LoVo (cell line): ENCODE measurements at regions not wholly inside any gene's neighbourhood (a gene's known extent, or its start where the extent isn't known, plus 50 kb on each side); places are given as distances from the start of the nearest gene placed in this dataset.
"Not testable (repeated sequence)": the region's sequence is repeated elsewhere in the genome, so short reads cannot be mapped to it uniquely, and the experiment has no call there.

ENCODE experiments used
- DNase-seq: peaks from one replicate; pipeline ENCODE4 v3.0.0-alpha.2; 2016; ENCODE audit warnings: low spot score

- no peak for DNase-seq
These were observed 872.8 kb downstream of the DACH1 start for GRCh38 chr13:70994191-70994590.

DNA sequence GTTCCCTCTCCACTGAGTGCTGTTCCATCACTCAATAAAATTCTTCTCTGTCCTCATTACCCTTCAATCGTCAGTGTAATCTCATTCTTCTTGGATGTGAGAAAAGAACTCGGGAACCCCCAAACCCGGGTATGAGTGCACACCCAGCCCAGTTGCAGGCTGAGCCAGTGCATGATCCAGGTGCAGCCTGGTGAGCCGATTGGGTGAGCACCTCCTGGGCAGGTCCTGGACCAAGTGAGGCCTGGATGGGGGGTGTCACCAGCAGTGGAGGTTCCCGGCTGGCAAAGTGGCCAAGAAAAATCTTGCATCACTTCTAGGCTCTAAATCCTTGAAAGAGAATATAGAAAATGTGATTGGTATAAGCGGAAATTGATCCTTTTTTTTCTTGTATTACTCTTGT is 878.8 kb upstream of the KLHL1 start:
- no peak for DNase-seq

DNA sequence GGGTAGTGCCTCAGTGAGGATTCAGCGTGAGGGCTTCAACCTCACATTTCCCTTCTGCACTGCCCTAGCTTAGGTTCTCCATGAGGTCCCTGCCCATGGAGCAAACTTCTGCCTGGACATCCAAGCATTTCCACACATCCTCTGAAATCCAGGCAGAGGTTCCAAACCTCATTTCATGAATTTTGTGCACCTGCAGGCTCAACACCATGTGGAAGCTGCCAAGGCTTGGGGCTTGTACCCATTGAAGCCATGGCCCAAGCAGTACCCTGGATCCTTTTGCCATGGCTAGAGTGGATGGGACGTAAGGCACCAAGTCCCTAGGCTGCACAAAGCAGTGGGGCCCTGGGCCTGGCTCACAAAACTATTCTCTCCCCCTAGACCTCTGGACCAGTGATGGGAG is 877.1 kb upstream of the KLHL1 start:
- DNase-seq, result no peak

DNA sequence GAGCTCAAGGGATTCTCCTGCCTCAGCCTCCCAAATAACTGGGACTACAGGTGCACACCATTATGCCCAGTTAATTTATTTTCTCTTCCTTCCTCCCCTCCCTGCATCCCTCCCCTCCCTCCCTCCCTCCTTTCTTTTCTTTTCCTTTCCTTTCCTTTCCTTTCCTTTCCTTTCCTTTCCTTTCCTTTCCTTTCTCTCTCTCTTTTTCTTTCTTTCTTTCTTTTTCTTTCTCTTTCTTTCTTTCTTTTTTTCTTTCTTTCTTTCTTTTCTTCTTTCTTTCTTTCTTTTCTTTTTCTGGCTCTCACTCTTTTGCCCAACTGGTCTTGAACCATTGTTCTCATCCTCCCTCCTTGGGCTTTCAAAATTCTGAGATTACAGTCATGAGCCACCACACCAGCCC is 873.0 kb upstream of the KLHL1 start:
- not testable (repeated sequence) for DNase-seq

- DNase-seq, result no peak
These were observed 861.1 kb upstream of the KLHL1 start for GRCh38 chr13:70969321-70969720.

DNA sequence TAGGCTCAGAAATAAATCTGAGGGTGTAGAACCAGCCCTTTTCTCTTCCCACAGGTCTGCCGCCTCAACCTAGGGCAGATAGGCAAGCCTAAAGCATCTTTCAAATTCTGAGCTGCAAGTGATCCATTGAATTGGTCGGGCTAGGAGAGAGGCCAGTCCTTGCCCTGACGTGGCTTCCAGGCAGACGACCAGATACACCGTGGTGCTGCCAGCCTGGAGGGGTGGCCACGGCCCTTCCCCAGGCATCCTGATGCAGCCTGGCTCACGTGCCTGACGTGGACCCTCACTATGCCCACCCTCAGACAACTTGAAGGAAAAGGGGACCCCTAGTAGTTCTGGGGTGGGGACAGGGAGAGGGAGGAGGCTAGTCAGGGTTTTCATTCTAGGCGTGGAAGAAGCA is 859.3 kb upstream of the KLHL1 start:
- DNase-seq, result no peak

GRCh38 chr13:70964874-70965273 is 856.6 kb upstream of the KLHL1 start:
- no peak for DNase-seq

- no peak for DNase-seq
These were observed 855.9 kb upstream of the KLHL1 start for GRCh38 chr13:70964124-70964523.

DNA sequence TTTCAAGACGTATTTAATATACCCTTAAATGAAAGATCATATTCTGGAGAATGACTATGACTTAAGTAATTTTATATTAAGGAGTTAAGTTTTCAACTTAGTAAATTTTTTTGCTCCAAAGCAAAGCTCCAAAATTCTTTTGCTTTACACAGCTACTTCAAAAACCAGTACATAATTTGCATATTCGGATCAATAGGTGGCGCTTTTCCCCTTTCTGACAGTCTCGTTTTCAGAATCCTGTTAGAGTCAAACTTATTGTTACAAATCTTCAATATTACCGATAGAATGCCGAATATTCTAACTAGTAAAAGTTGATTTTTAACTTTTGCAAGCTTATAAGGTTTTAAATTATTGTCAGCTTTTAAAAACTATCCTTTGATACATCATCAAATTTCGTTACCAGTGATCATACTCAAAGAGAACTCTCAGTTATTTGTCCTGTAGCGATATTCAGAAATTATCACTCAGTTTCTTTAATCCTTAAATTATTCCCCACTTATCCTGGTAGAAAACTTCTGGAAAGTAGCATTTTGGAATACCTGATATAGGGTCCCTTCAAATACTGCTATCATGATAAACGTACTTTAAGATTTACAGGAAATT is 852.7 kb upstream of the KLHL1 start:
- peak; percentile 44 for DNase-seq

- no peak for DNase-seq
These were observed 851.0 kb upstream of the KLHL1 start for GRCh38 chr13:70959035-70959775.

DNA sequence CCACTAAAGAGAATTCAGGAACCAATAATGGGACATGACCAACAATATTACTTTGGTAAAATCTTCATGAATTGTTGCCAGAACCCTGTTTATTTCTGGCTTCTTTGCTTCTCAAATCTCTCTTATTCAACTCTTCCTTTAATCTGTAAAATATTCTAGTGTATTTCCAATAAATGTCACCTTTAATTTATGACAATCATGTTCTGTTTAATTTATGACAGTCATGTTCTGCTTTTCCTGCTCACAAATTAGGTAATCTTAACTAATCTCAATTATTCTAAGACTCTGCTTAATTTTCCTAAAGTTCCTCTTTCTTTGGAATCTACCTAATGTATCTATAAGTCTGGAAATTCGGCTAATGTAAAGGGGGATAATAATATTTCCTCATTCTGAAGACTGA is 847.6 kb upstream of the KLHL1 start:
- no peak for DNase-seq

- no peak for DNase-seq
These were observed 842.4 kb upstream of the KLHL1 start for GRCh38 chr13:70950664-70951063.

- DNase-seq, result no peak
These were observed 837.3 kb upstream of the KLHL1 start for GRCh38 chr13:70945506-70945905.

DNA sequence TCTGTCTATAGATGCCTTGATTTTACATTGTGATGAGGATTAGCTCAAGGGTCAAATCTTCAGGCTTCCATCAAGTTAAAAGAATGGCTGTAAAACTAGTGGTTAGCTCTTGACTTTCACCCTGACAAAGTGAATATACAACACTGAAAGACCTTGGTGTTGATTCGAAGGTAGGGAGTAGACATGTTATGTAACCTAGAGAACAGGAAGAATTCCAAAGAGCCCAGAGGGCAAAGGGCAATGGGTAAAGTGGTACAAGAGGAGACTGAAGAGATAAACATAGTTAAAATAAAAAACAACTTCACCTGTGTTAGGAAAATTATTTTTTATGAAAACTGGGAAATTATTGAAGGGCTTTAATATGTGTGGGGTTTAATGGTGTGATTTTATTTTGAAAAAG is 833.2 kb upstream of the KLHL1 start:
- DNase-seq, result no peak

DNA sequence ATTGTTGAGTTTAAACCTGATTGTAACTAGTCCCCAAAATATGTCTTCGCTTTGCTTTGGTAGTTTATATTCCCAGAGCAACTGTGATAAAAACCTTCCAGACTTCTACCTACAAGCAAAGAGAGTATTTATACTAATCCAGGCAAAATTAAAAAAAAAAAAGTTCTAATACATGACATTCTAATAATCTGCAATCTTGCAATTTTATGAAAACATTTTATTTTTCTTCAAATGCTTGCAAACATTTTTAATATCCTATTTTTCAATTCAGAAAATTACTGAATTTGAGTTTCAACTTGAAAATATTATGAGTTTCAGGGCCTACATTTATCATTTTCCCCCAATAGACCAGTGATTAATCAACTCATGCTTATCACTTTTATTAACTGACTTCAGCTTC is 830.2 kb upstream of the KLHL1 start:
- no peak for DNase-seq

DNA sequence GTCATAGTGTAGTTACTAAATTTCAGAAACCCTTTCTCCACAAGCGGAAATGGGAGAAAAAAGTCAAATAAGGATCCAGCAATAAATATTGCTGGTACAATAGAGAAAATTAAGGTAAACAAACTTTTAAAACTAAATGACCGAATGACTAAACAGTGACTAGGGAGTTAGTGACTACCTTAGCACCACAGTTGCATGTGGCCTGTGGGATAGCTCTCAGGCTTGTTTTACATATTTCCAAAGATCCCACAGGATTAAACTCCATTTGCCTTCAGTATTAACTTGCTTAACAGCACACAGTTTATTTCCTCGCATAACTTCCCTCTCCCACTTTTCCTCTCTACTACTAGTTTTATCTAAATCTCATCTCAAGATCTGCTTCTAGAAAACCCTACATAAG is 824.3 kb upstream of the KLHL1 start:
- DNase-seq, result no peak

GRCh38 chr13:70923863-70924752 is 815.9 kb upstream of the KLHL1 start:
- no peak for DNase-seq

DNA sequence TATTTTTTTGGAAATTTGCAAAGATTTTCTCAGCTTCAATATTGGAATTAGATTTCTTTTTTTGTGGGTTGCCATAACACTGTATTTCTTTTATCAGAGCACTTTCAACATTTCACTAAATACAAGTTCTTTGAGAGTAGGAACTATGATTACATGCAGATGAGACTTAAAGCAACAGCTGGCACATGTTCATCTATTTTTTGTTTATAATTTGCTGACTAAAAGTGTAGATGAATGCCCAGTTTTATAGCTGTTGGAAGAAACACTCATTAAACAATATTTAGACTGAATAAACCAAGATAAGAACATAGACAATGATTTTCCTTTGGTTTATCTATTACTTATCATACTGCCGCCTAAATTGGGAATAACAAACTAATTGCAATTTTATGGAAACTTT is 803.0 kb upstream of the KLHL1 start:
- no peak for DNase-seq

GRCh38 chr13:70908795-70909194 is 800.5 kb upstream of the KLHL1 start:
- DNase-seq, result no peak

- DNase-seq, result no peak
These were observed 796.8 kb upstream of the KLHL1 start for GRCh38 chr13:70905035-70905434.

- no peak for DNase-seq
These were observed 787.9 kb upstream of the KLHL1 start for GRCh38 chr13:70896136-70896535.

DNA sequence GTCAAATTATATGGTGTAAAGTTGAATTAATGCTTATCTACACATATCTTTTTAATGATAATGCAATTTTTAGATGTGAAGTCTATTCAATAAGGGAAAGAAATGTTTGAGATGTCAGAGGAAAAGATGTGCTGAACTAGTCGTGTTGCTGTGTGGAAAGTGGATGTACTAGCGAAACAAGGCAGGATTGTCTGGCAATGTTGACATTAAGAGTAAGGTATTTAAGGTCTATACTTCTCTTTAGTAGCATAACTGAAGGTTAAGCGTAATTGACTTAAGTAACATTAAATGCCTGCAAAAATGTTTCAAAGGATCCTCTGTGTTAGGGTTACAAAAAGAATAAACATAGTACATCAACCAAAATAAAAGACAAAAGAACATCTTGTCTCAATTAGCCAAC is 787.3 kb upstream of the KLHL1 start:
- no peak for DNase-seq

DNA sequence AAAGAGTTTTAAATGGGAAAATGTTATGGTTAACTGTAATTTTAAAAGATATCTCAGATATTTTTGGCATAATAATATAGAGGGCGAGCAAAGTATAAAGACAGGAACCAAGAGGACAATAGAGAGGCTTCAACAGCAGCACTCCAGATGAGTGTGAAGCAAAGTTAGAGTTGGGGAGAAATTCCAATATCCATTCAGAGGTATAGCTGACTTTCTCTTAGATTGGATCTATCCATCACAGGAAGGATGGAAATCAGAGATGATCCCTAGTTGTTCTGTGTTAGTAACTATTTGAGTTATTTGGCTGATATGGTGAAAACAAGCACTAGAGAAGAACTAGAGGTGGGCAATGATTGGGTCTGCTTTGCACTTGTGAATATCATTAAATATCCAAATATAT is 786.0 kb upstream of the KLHL1 start:
- DNase-seq, result no peak
